GM19452 (cell line): ENCODE measurements at regions not wholly inside any gene's neighbourhood (a gene's known extent, or its start where the extent isn't known, plus 50 kb on each side); places are given as distances from the start of the nearest gene placed in this dataset.

Source experiments
- ATAC-seq: cut with Tn5 transposase; IDR thresholded peaks from one replicate; pipeline ENCODE4 v1.9.1; 2021; ENCODE audit not compliant: unreplicated experiment

DNA sequence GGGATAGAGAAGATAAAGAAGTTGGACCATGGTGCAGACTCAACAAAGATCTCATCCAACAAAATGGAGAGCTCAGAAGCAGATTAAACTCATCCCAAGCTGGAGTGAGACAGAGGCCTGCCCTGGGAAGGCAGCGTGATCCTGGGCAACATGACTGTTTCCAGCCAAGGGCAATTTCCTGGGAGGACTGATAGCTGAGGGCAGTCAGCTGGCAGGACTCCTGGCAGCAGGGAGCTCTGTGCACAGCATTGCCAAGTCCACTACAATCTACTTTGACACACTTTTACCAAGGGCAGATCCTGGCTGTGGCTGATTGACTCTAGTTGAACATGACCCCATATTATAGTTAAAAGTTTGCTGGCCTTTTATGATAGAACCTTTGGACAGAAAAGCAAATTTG lies 357.3 kb upstream of the RASGEF1B start:
- no peak for ATAC-seq

DNA sequence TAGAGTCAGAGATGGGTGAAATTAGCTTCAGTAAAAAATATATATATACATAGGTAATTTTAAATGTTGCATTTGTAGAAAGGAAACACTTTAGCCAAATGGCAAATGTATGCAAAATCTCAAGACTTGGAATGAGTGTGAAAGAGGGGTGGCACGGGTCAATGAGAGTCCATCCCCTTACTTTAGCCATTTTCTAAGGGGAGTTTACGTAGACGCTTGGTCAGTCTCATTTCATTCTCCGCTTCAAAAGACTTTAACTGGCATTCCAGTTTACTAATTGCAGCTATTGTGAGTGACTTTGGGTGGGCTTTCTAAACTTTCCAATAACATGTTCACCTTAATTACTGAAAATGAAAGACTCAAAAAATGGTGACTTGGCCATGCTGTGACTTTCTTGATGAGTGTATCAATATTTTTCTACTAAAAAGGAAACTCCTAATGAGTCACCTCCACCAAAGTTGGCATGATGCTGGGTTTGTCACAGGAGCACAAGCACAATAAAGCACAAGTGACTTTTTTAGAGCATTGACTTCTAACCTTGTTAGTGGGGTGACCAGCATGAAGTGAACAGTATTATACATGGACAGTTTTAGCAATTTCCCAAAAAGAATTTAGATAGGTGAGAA lies 356.0 kb upstream of the RASGEF1B start:
- ATAC-seq = peak; percentile 96

DNA sequence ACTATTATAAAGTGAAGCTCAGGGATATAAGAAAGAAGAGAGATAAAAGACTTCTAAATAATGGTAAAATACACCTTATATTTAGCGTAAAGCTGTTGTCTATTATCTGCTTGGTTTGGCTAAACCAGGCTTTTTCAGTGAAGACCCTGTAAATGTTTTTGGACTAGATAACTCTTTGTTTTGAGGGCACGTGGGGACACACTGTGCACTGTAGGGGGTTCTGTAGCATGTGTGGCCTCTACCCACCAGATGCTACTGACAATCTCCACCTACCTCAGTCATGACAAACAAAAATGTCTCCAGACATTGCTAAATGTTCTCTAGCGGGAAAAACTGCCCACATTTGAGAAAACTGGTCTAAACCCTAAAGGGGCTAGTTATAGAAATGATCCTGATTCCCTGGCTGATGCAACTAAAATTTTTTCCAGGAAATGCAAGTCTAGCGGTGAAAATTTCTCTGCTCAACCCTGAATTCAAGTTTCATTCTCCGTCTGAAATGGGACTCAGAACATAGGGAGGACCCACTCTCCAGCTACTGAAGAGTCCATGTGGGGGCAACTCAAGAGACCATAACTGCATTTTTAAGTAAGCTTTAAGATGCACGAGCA lies 355.2 kb upstream of the RASGEF1B start:
- no peak for ATAC-seq

DNA sequence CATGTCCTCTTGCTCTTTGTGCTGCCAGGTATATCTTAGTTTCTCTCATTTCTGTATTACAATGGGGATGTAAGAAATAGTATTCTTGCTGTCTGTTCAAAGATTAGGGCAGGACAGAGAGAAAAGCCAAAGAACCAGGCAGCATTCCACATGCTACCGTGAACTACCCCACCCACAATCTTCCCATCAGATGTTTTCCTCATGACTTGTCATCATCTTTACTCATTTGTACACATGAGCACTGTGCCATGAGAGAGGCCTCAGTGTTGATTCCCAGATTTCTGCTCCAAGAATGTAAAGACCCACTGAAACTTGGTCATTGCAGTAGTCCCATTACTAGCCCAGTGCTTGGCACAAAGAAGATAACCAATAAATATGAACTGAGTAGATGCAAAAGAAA lies 354.6 kb upstream of the RASGEF1B start:
- no peak for ATAC-seq

DNA sequence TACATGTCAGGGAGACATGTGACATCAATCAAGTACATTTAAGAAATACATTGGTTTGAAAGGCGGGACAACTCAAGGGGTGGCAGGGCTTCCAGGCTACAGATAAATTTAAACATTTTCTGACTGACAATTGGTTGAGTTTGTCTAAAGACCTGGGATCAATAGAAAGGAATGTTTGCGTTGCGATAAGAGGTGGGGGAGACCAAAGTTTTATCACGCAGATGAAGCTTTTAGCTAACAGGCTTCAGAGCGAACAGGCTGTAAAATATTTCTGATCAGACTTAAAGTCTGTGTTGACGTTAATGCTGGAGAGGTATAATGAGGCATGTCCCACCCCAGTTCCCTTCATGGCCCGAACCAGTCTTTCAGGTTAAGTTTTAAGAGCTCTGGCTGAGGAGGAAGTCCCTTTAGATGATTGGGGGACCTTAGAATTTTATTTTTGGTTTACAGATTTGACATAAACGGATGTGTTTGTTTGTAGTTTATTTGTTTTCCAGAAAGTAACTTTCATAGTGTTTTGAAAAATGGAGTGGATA lies 346.7 kb upstream of the RASGEF1B start:
- no peak for ATAC-seq

DNA sequence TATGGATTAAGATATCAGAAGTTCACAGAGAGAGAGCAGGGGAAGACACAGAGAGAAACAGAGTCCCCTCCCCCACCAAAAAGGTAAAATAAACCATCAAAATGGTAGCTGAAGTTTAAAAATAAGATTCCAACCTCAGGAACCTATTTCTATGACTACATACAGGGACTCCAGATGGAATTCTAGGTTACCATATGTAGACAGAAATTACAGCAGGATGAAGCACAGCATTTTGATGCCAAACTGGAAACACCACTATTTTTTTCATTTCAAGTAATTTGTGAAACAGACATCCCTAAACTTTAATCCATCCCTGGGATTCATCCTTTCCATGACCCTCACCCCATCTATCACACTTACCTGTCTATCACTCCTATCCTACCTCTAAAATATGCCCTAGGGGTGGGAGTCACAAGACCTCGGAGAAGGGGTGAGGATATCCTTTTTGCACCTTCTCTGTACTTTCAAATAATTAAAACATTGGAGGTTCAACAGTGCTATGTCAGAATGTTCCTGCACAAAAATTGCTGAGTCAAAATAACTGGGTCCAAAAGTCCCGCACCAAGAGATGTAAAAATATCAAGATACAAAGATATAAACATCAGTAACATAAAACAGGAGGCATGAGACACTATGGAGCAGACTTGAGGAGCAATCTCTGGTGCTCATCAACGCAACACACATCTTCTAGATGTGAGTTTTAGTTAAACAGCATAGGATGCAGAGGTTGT lies 344.5 kb upstream of the RASGEF1B start:
- ATAC-seq = no peak

DNA sequence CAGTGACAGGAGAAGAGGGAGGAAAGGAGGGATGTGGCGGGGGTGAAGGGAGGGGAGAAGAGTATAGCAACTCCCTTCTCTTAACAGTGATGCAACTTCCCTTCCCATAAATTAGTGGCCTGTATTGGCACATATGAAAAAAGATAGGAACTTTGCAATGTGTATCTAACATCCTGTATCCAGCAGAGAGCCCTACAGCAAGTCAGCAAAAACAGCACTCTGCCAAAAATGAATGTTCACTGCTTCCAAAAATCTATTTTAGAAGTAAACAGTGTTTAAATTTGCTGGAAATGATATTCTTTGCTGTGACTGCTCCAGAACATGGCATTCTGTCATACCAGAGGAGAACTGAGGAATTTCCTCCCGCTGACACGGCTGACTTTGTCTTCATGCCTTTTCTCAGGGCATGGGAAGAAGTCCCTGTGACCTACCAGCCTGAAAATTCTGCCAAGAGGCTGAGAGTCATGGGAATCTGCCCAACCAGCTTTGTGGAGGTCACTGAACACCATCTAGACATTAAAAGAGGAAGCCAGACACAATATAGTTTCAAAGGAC lies 343.4 kb upstream of the RASGEF1B start:
- ATAC-seq = no peak

DNA sequence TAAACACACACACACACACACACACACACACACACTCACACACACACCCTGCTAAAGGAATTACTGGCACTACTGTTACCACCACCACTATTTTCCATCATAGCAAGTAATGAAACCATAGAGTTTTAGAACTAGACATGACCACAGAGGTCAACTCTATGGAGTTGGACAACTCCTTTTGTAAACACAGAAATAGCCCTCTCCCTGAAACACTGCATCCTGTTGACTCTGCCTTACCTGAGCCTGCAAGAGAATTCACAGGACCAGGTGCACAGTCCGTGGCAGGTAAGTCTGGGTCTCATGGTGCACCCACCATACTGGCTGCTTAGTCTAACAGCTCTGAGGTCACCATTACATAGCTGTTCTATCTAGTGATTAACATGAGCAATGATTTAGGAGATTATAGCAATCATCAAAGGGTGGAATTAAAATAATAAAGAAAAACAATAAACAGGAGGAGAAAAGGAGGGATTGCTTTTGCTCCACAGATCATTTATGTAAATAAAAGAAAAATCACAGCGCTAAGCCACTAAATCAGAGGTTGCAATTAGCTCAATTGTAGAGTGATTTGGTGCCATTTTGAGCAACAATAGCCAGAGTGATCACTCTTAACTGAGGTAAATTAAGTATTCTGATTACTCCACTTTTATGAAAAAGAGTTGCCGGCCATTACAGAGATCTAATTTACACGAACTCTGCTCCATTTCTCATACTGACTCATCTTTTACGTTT lies 340.0 kb upstream of the RASGEF1B start:
- no peak for ATAC-seq

DNA sequence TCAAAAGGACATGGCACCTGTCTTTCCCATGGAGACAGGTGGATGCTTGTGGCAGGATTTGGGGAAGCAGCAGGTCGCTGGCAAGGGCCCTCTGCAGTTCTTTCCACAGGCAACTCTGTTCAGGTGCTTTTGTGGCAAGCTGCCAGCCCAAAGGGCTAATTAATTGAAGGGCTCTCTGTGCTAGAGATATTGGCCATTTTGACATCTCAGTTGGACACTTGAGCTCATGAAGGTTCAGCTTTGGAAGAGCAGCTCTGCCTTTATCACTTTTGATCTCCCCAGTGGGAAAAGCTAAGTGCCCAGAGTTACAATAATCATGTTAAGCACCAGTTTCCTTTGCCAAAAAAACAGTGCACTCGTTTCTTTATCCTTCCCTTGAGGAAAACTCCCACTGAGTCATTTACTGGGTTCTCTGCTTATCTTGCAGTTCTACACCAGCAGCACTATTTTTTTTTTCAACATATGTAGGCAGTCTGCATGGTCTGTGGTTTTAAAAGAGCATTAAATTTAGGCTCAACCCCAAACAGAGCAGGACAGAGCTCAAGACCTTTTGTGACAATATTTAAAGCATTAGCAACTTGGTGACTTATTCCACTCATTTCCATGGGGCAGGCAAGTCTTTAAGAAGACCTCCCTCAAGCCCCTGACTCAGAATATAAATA lies 336.4 kb upstream of the RASGEF1B start:
- no peak for ATAC-seq

DNA sequence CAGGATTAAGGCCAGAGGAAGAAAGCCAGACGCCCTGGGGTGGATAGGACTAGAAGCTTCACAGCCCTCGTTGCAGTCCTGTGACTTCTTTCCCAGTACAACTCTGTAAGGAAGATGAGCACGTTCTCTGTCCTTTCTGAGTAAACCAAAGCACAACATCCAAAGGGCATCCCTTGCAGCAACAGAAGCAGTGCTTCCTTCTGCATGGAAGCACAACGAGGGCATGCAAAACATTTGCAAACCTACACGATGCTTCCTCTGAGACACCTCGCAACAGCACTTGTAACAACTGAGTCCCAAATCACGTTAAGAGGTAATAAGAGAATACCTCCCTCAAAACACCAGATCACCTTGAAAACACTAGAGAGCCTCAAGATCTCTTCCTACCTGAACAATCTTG lies 335.7 kb upstream of the RASGEF1B start:
- ATAC-seq = no peak

DNA sequence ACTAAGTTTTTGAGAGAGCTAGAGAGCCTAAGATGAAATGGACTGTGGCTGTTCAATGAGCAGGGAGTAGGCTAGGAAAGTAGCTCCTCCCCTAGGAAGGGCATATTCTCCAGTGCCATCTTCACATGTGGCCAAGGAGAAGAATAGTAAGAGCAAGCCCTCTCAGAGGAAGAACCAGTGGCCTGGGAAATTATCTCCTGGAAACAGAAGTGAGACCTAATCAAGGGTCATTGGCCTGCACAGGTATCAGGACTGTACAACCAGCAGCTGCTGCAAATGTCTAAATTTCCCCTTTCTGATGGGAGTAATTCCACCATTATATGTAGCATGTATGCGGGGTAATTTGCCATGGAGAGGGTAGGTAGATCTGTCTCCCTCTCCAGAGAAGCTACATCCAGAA lies 334.8 kb upstream of the RASGEF1B start:
- no peak for ATAC-seq

DNA sequence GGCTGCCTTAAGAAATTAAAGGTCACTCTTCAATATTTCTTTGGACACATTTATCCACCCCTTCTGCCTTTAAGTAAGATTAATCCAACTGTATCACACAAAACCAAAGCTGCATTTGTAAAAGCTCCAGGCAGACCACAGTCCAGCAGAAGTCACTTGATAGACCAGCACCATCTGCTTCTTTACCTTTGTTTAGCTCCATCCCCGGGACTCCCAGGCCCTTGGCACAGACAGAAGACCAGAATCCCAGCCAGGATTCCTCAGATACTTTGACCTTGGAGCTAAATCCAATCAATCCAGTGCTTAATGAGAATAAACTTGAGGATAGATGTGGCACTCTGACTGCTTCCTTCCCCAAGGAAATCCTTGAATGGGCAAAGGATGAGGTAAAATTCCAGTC lies 333.1 kb upstream of the RASGEF1B start:
- ATAC-seq = no peak

DNA sequence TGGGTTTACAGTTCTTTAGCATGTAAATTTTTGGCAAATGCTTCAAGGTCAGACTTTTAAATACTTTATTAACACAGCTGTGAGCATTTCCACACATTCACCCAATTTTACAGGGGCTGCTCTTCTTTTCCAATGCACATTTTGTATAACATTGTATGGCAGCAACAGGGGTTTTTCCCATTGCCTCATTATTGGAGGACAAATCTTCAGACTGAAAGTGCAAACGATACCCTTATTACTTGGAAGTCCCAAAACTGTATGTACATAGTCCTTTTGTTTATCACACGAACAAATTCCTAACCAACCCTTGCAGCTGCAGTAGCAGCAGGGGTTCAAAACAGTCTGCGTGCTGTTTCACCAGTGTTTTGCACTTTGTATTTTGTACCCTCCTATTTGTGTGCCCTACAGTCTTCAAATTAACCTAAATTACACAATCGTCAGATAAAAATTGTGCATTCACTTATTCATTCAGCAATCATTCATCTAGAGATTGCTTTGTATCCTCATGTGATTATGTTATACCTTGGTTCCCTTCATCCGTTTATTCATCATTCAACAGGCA lies 330.7 kb upstream of the RASGEF1B start:
- ATAC-seq = no peak

DNA sequence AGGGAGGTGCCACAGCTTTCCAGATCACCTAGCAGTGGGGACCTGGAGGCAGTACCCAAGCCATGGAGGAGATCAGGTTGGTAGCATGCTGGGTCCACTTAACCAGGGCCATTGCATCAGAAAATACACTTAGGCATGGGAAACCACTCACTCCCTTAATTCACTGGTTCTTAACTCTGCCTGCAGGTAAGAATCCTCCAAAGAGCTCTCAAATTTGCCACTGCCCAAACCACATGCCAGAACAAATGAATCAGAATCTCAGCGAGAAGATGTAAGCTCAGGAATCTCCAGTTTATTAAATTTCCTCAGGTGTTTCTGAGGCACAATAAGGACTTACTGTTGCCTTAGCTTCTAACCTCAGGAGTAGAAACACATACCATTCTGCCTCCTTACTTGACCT lies 327.7 kb upstream of the RASGEF1B start:
- ATAC-seq = no peak

DNA sequence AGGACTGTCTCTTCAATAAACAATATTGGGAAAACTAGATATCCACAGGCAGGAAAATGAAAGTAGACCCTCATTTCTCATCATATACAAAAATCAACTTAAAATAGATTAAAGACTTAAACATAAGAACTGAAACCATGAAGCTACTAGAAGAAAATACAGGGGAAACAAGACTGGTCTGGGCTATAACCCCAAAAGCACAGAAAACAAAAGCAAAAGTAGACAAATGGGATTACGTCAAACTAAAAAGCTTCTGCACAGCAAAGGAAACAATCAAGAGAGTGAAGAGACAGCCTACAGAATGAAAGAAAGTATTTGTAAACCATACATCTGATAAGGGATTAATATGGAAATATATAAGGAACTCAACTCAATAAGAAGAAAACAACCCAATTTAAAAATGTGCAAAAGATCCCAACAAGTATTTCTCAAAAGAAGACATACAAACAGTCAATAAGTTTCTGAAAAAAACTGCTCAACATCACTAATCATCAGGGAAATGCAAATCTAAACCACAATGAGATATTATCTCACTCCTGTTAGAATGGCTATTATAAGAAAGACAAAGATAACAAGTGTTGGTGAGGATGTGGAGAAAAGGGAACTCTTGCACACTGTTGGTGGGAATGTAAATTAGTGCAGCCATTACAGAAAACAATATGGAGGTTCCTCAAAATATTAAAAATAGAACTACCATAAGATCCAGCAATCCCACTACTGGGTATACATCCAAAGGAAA lies 325.3 kb upstream of the RASGEF1B start:
- peak; percentile 65 for ATAC-seq

DNA sequence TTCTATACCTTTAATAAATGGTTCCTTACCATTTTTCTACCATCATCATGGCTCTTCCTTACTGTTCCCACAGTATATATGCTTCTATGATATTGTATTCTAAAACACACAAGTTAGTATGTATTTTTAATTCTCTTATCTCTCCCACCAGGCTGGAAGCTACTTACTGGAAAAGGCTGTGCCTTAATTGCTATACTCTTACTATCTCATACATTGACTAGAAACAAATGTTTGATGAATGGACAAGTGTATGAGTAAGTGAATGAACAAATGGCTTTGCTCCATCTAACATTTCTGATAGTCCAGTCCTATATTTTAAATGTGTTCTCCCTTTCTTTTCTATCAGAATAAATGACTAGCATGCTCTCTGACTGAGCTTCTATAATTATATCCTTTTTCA lies 320.8 kb upstream of the RASGEF1B start:
- no peak for ATAC-seq

DNA sequence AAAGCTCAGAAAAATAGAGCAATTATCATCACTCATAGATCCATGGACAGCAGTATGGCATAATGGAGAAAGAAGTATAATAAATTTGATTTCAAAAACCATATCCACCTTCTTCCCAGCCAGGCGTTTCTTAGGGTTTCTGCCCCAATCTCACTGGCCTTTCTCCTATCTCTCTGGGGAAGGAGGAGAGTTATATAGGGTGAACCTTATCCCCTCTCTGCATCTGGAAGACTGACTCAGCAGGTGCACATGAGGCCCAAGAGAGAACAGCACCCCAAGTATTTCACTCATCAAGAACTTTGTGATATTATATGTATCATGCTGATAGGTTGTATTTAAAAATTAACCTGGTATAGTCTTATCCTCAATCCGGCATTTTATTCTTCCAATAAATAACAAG lies 318.8 kb upstream of the RASGEF1B start:
- ATAC-seq = no peak

DNA sequence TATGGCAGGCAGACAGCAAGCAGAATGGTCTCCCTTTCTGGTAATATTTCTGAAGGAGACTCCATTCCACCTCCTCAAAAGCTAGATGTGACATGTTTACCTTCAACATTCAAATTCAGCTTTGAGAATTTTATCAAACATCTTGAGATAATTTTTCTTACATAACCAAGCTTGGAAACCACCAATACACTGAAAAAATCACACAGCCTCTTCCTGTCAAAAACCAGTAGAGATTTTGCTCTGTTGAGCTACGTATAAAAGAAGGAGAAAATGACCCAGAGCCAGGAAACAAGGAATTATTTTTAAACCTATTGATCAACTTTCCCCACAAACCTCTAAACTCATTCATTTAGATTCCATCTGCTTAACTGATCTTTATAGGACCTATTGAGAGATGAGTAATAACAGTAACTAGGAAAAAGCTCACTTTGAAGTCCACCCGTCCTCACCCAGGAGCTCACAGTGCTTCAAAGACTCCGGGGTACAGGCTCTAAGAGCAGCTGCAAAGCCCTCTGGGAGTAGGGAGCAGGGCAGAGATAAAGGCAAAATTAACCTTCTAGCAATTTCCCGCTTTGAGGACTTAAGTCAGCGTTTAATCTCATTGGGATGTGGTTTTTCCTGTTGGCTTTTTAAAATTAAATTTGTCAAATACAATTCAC lies 318.2 kb upstream of the RASGEF1B start:
- no peak for ATAC-seq

DNA sequence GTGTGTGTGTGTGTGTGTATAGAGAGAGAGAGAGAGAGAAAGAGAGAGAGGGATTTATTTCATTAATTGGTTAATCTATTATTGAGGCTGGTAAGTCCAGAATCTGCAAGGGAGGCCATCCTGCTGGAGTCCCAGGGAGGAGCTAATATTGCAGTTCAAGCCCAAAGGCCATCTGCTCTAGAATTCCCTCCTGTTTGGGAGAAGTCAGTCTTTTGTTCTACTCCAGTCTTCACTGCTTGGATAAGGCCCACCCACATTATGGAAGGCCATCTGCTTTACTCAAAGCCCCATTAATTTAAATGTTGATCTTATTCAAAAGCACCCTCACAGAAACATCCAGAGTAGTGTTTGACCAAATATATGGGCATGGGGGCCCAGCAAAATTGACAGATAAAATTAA lies 317.5 kb upstream of the RASGEF1B start:
- no peak for ATAC-seq
